GM18867 (cell line): ENCODE measurements at regions not wholly inside any gene's neighbourhood (a gene's known extent, or its start where the extent isn't known, plus 50 kb on each side); places are given as distances from the start of the nearest gene placed in this dataset.

Source experiments
- ATAC-seq: cut with Tn5 transposase; IDR thresholded peaks from one replicate; pipeline ENCODE4 v1.9.1; 2021; ENCODE audit warnings: mild to moderate bottlenecking, moderate library complexity; ENCODE audit not compliant: unreplicated experiment

DNA sequence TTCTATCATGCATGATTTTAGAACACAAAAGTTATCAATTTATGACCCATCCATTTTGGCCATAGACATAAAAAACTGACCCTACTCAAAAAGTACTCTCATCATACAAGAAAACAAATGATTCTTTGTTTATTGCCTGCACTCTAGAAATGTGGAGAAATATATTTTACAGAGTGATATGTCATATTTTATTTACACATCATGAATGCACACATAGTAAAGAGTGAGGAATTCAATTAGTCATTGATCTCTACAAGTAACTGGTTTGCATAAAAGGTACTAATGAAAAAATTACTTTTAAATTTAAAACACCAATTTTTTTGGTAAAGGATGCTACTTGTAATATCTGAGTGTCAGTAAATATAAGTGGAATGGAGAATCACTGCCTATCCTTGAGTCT is 242.5 kb upstream of the FAT4 start:
- no peak for ATAC-seq

DNA sequence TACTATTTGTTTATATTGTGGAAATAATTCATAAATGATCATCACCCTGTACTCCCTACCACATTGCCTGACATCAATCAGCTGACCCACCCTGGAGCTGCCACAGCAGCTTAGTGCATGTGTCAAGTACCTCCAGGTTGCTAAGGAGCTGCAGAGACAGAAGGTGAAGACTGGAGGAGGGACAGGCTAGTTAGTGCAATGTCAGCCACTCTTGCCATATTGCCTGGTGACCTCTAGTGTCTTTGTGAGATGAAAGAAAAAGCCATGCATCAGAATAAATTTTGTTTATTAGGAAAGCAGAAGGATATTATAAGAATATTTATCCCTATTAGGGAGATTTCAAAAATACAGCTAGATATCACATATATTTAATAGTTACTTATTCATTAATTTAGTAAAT is 243.9 kb upstream of the FAT4 start:
- no peak for ATAC-seq

DNA sequence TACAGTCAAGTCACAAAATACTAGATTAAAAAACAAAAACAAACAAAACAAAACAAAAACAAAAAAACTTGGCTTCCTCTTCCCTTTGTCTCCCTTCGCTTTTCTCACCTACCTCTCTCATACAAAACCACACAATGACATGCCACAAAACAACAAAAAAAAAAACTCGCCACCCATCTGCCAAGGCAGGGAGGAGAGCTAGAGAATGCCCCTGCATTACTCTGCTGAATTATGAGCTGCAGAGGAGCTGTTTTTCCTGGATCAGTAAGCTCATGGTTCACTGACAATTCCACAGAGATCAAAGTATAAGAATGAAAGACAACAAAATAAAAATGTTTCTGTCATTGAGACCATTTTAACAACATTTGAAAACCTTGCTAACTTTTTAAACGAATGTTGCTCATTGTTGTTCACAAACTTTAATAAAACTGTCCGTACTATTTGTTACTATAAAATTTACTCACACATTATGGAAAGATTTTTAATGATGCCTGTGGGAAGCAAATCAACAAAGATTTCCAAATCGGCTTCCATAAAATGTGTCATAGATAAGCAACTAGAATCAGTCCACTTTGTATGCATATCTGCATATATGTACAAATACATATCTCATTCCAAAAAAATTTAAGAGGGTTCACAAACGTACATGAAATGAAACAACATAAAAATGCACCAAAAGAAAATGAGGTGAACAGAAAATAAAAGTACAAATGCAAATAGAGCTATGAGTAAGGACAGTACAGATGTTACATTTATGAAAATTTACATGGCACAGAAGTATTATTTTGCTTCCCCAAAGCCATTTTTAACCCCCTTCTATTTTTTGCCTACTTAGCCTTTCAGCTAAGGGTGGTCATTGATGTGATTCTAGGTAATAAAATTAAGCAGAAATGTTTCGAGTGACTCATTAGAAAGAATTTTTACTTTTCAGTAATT is 252.4 kb upstream of the FAT4 start:
- peak; percentile 54 for ATAC-seq

DNA sequence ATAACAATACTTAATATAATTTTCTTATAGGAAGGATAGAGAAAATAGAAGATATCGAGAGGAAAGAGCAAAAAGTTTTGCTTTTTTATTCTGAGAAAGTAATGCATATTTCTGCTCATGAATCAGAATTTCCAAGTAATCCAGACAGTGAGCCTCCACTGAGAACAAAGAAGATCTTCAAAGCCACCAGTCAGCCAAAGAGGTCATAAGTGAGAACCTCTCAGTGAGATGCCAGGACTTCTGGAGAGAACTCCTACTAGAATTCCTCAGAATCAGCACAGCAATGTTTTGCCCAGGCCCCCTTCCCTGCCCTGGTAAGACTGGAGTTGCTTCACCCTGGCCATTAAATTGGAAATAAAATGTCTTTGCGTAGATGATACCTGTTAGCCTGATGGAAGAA is 254.4 kb upstream of the FAT4 start:
- no peak for ATAC-seq

DNA sequence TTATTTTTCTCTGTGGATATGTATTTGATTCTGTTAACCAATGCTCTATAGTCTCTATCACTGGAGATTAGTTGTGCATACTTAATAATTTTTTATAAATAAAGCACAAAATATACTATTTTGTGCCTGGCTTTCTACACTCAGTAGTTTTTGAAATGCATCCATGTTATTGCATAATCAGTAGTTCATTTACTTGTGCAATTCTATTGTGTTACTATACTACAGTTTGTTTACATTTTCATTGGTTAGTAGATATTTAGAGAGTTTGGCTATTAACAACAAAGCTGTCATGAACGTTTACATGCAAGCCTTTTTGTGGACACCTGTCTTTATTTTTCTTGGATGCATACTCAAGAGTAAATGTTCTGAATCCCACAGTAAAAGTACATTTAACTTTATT is 265.0 kb upstream of the FAT4 start:
- ATAC-seq = no peak

DNA sequence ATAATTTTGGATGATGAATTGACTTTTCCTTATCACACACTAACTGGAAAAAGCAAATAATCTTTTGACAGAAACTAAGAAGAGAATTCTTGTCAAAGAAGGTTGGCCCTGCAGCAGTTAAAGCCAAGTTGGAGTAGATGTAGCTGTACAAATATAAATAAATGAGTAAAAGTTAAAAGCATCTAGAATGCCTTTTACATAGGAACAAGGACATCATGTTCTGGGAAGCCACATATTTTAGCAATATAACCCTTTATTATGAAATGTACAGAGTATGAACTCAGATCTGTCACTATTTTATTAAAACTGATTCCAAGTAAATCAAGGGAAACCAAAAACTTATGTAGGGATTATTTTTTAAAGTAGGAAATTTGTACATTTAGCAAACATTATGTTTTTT is 269.4 kb upstream of the FAT4 start:
- ATAC-seq = no peak

DNA sequence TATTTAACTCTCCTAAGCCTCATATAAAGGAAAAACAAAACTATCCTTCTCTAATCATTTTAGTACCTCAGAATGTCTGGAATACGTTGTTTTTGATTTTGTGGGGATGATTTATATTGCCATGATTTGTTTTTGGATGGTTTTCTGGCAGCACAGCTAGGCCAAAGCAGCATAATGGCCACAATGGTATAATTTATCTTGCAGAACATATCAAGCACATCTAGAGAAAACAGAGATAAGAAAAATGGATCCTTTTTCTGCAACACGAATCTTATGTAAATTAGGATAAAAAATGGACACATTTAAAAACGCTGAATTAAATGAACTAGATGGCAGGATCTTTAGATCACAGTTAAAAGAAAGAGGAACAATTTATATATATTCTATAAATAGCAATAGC is 269.9 kb upstream of the FAT4 start:
- ATAC-seq = no peak

DNA sequence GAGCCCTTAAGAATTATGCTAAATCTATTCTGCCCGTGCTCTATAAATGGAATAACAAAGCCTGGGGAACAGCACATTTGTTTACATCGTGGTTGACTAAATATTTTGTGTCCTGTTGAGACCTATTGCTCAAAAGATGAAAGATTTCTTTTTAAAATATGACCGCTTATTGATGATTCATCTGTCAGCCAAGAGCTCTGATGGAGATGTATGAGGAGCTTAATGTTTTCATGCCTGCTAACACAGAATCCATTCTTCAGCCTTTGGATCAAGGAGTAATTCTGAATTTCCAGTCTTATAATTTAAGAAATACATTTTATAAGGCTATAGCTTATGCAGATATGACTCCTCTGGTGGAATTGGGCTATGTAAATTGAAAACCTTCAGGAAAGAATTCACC is 271.3 kb upstream of the FAT4 start:
- ATAC-seq = no peak

DNA sequence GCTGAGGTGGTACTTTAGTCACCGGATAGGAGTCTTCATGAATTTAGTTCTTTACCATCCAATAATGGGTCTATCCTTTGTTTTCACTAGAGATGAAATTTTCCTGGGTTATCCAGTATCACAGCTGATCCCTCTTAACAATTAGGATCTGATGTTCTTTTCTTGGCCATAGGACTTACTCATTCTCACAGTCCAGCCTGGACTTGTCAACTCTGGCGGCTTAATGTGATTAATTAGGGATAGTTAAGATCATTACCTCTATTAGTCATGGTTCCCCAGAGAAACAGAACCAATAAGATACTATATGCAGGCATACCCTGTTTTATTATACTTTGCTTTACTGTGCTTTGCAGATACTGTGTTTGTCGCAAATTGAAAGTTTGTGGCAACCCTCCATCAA is 272.7 kb upstream of the FAT4 start:
- ATAC-seq = no peak

DNA sequence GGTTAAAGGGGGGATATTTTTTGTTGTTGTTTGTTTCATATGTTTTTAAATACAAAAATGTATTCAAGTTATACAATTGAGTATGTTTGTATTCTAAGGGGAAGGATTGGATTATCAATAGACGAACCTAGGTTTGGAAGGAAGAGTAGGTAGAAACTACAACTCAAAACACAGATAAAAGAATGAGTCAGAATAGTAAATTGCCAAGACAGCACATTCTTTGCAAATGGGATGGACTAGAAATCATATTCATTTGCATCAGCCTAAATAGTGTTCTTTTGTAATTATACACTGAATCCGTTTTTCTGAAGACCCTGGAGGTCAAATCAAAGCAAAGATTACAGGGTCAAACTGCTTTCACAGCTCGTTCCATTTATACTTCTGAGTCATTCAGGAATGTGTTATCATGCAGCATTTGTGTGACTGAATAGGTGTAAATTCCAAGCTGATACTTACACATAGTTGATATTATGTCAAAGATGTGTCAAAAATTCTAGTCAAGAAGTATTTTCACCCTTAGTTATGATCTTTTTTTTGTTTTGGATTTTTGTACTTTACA is 273.3 kb upstream of the FAT4 start:
- ATAC-seq = no peak

DNA sequence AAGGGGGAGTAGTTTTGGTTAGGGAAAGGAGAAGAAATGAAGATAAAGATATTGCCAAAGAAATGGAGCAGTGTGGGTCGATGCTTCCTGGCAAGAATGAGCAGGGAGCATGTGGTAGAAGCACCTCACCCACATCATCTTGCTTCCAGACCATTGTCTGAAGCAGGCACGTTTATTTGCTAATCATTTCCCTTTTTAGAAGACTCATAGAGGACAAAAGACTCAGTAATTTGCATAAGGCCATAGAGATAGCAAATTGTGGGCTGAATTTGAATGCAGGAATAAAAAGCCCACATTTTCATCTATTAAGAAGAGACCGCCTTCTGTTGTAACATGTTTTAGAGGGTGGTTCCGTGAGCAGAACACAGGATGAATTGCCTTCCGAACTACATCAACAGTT is 275.2 kb upstream of the FAT4 start:
- no peak for ATAC-seq

DNA sequence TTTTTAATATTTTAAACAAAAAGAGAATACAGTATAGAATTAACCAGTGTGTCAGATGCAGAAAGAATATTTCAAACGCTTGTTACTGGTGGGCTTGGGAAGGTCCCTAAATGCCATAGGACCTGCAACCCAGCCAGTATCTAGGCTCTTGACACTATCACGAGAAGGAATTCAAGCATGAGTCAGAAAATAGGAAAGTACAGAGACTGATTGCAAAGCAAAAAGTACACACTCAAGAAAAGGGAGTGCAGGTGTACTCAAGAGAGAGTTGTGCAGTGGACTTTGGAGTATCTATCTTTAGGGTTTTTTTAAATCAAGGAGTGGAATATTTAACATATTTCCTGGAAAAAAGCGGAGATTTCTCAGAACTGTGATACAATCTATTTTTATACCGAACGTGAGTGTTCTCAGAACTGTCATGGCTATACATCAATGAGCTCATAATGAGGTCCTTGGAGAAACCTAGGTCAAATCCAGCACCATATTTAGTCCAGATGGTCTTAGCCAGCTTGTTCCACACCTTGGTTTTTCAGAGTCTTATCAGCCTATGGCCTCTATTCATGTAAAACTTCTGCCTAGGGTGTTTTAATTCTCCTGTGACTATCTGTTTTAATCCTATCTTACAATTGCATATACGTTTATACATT is 291.8 kb upstream of the FAT4 start:
- ATAC-seq = no peak

DNA sequence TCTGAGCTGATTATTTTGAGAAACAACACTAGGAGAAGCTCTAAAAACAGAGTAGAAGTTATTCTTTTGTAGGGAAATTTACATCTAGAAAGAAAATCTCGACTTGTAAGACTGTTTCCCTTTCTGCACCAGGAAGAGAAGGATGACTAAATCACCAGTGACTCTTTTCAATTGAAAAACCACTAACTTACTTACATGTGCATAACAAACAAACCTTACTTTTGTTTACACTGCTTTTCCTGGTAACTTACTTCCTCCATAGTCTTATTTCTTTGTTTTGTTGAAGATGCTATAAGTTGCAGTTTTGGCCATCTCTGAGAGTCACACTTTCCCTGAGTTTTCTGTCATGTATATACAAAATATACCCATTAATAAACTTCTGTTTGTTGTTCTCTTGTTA is 293.6 kb upstream of the FAT4 start:
- no peak for ATAC-seq

DNA sequence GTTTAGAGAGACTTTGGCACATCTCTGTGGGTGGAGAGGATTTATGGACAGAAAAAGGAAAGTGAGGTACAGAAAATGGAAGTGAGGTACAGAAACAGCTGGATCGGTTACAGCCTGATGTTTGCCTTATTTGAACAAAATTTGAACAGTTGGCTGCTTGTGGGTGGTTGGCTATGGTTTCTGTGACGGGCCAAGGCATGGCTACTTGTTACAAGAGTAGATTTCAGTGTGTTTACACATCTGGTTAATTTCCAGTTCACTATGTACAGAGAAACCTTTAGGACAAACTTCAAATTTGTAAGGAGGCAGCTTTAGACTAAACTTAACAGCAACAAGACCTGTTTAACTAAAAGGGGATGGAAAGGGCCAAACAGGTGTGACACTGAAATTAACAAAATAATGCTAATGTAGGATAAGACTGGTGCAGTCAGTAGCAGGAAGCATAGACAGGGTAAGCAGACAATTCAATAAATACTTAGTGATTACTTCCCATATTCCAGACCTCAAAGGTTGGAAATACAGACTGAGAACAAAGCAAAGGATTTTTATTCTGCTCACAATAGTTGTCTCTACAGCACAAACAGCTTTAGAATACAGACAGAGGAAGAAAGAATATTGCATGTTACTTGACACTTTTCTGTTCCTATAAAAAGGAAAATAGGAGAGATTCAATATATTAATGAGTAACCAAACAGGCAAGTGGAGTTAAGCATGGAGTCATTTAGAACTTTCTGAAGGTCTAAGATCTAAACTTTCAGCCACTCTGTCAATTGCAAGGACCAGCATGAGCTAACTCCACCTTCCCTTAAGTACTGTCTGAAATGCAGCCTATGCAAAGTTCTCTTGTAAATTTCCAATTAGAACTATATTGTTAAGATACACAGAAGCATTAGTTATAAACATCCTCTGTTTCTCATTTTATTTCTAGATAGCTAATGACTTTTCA is 294.4 kb upstream of the FAT4 start:
- ATAC-seq = no peak

DNA sequence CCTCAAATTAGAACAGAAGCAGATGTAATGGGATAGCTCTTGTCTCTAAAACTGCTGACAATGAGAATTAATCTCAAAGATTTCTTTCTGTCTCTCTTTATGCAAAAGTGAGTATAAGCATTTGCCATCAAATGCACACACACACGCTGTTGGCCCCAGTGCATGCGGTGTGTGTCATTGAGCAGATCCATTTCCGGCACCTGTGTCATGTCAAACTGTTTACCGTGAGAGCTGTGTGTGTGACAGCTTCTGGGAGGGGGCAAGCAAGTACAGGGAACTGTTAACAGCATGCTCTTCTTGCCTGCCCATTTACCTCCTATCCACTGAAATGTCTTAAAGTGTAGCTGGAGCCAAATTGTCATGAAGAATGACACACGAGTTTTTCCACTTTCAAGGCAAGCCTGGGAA is 297.9 kb upstream of the FAT4 start:
- no peak for ATAC-seq

DNA sequence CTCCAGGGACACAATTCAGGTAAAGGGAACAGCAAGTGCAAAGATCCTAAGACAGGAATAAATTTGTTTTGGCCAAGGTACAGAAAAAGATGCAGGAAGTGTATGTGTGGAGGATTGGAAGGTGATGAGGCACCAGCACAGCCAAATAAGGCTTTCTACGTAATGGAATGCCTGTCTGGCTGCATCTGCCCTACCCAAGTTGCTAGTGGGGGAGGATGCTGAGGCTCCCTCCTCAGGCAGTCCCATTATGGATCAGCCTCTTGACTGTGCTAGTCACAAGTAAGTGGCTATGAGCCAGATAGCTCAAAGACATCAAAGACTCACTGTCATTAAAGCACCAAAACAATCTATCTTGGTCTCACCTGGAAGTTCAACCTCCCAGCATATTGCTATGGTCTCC is 300.9 kb upstream of the FAT4 start:
- ATAC-seq = no peak

DNA sequence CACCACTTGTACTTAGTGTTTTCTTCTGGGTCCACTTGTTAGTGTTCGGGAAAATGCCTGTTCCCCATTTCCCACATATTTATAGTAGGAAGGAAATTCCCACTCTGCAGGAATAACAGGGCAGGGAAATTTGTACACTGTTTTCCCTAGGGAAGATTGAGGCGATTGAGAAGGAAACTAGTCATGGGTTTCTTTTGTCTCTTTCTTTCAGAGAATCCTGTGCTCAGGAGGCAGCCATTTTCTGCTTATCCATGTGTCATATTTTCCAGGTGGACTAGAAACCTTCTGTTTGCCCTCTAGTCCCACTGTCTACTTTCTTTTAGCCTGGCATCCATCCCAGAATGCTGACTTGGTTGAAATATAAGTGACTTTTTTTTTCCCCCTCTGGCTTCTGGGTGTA is 299.1 kb upstream of the ANKRD50 start:
- no peak for ATAC-seq

DNA sequence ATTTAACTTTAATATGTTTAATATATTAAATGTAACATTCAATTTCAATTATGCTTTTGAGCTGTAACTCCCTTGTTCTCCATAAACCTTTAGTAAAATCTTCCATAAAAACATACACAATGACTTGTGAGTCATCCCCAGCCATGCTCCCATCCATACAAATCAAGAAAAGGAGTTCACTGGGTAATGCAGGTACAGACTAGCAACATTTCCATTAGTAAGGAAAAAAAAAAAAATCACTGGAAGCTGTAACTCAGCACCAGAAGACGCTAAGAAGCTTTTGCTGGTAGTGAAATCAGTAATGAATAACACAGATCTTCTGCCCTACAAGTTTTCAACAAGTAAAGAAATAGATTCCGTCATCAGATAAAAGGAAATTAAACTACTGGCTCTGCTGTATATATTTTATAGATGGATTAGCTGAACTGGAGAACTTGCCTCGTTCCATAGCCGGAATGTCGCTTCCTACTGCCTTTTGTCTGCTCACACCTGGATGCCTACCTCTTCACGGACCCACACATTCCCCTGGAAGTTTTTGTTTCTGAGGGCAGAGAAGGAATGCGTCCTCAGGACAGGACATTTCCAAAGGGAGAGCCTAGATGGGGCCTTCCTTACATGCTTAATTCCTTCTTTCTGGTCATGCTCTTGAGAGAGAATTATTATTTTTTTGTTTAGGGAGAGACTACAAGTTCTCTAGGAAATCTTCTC is 298.4 kb upstream of the ANKRD50 start:
- ATAC-seq = no peak

DNA sequence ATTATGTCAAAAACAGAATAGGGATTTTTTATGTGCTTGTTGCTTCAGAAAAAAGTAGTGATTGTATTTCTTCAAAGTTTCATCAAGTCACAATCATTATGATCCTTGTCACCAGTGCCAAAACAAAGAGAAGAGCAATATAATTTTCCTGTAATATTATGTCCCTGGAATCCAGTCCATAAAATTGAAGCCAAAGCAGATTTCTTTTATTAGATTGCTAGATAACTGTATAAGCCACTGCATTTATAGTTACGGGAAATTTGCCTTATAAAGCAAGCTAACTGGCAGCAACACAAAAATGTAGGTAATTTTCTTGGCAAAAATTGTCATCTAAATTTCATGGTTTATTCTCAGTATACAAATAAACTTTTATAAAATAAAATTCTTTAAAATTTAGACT is 296.1 kb upstream of the ANKRD50 start:
- no peak for ATAC-seq

DNA sequence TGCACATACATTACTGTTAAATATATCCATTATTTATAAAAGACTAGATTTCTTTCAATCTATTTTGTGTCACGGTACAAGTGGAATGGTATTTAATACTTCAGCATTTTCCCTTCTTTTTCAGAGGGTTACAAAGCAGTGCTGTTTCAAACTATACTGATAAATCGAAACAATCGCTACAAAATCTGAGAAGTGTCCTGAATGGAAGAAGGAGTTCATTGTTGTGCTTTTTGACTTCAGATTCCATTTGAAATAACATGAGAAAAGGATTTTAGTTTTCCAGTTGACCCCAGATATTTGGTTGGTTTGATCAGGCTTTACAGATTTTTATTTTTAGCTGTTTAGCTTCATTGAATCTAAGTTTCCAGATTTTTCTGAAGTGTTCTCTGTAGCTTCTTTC is 292.1 kb upstream of the ANKRD50 start:
- no peak for ATAC-seq
